ENCODE measurements at regions not wholly inside any gene's neighbourhood (a gene's known extent, or its start where the extent isn't known, plus 50 kb on each side); places are given as distances from the start of the nearest gene placed in this dataset.

DNA sequence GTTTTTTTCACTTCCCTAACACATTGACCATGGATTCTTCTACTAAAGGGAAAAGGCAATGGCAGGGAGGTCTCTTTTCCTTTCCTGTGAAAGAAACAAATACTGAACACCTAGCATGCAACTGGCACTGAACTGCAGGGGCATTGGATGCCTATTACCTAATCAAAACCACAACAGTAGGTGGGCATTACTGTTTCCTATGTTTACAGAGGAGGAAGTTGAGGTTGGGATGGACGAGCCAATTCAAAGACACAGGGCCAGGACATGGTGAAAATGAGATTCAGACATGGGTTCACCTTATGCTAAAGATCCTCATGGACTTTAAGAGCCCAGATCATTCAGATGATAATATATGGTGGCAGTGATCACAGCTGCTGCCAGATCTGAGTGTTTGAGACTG, 407.0 kb downstream of the MIAT start:
- Histone ChIP-seq H3K27me3 (no peaks in the 10 kb centered on the region), H3K4me1 (replicated peaks in 1 of 2) (no peaks in the 10 kb centered on the region), H3K4me3 (no peak overlapping the region), H3K27ac (no peak overlapping the region), H3K36me3 (replicated peaks in 1 of 2) (no peaks in the 10 kb centered on the region), H3K9me3 (replicated peaks in 1 of 3) (no peaks in the 10 kb centered on the region)
- 38 to 60% (median 57%) methylated on average over 1 of the region's 1 CpG for WGBS, 4 donors
- DNase-seq: no peak
- intact Hi-C loops (cut with DNase I): no loop called here
- TF ChIP-seq POLR2A (IDR thresholded peaks at IDR 0.05): no peak
- TF ChIP-seq, protein P1, sequence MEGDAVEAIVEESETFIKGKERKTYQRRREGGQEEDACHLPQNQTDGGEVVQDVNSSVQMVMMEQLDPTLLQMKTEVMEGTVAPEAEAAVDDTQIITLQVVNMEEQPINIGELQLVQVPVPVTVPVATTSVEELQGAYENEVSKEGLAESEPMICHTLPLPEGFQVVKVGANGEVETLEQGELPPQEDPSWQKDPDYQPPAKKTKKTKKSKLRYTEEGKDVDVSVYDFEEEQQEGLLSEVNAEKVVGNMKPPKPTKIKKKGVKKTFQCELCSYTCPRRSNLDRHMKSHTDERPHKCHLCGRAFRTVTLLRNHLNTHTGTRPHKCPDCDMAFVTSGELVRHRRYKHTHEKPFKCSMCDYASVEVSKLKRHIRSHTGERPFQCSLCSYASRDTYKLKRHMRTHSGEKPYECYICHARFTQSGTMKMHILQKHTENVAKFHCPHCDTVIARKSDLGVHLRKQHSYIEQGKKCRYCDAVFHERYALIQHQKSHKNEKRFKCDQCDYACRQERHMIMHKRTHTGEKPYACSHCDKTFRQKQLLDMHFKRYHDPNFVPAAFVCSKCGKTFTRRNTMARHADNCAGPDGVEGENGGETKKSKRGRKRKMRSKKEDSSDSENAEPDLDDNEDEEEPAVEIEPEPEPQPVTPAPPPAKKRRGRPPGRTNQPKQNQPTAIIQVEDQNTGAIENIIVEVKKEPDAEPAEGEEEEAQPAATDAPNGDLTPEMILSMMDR (IDR thresholded peaks at IDR 0.05): no peak

DNA sequence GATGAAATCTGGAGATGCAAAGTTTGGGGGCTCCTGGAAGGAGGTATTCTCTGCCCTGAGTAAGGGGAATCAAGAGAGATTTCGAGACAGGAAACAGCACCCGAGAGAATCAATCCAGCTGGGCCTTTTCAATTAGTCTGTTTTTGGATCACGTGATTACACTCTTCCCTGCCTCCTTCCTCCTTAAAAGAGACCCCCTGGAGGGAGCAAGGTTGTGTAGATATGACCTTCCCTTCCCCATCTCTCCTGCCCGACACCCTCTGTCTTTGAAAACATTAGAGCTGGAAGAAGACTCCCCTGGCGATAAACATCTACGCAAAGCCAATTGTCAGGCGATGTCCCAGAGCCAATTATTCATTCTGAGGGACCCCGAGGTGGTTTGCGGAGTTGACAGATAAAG, 407.9 kb downstream of the MIAT start:
- H3K36me3 ChIP-seq (replicated peaks in 1 of 2): no peaks in the 10 kb centered on the region
- DNase-seq: no peak
- no peak for TF ChIP-seq POLR2A (IDR thresholded peaks at IDR 0.05)
- TF ChIP-seq, protein P1 (IDR thresholded peaks at IDR 0.05): no peak
- WGBS, 4 donors: 35 to 43% (median 39%) methylated on average over 9 of the region's 9 CpGs
- intact Hi-C loops (cut with DNase I): no loop called here
- no peaks in the 10 kb centered on the region for H3K9me3 ChIP-seq (replicated peaks in 1 of 3)
- H3K4me3 ChIP-seq: no peak overlapping the region
- H3K4me1 ChIP-seq (replicated peaks in 1 of 2): no peaks in the 10 kb centered on the region
- H3K27ac ChIP-seq: no peak overlapping the region
- peaks cover 1% of the 10 kb centered on the region for H3K27me3 ChIP-seq

DNA sequence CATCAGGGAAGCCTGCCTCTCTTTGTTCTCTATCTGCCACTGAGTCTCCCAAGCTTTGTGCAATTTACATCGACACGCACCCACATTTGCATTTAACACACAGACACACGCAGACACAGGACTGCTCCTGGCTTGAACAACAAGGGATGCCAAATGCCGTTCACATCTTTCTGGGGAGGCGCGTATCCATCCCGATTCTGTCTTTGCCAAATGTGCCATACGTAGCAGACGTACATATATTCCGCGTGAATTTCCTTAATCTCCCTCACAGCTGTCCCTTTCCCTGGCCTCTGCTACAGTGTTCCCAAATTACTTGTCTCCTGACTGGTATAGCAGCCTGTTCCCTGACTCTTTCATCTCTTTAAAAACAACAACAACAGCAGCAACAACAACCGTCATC, 409.5 kb downstream of the MIAT start:
- 82 to 87% (median 85%) methylated on average over 12 of the region's 12 CpGs for WGBS, 4 donors
- Histone ChIP-seq H3K27me3 (peaks cover 9% of the 10 kb centered on the region), H3K4me3 (no peak overlapping the region), H3K9me3 (replicated peaks in 1 of 3) (no peaks in the 10 kb centered on the region), H3K27ac (no peak overlapping the region), H3K4me1 (replicated peaks in 1 of 2) (no peaks in the 10 kb centered on the region), H3K36me3 (replicated peaks in 1 of 2) (no peaks in the 10 kb centered on the region)
- TF ChIP-seq, protein P1 (IDR thresholded peaks at IDR 0.05): no peak
- TF ChIP-seq POLR2A (IDR thresholded peaks at IDR 0.05): no peak
- no peak for DNase-seq
- intact Hi-C loops (cut with DNase I): no loop called here

DNA sequence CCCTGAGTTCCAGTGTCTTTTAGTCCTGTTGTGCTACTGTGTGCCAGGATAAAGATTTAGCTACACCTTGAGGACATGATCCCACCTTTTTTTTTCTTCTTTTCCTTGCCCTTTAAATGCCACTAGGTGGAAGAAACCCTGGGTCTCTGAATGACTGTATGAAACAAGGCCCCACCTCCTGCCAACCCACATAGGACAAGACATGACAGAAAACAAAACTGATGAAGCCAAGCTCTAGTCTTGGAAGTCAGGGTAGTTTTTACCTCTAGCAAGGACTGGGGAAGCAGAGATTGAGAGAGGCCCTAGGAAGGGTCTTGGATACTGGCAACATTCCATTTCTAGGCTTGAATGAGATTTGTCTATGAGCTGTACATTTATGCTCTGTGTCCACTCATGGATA, 410.7 kb downstream of the MIAT start:
- Histone ChIP-seq H3K27ac (no peak overlapping the region), H3K36me3 (replicated peaks in 1 of 2) (no peaks in the 10 kb centered on the region), H3K9me3 (replicated peaks in 1 of 3) (no peaks in the 10 kb centered on the region), H3K4me3 (no peak overlapping the region), H3K4me1 (replicated peaks in 1 of 2) (no peaks in the 10 kb centered on the region), H3K27me3 (peaks cover 9% of the 10 kb centered on the region)
- TF ChIP-seq POLR2A (IDR thresholded peaks at IDR 0.05): no peak
- TF ChIP-seq, protein P1 (IDR thresholded peaks at IDR 0.05): no peak
- DNase-seq: no peak
- intact Hi-C loops (cut with DNase I): no loop called here

All from adrenal gland (tissue), 9 donors.